Testis (tissue), 2 donors: ENCODE measurements at regions not wholly inside any gene's neighbourhood (a gene's known extent, or its start where the extent isn't known, plus 50 kb on each side); places are given as distances from the start of the nearest gene placed in this dataset.

Experiments
- POLR2A ChIP-seq: fragments of 450-650 bp; IDR thresholded peaks from one replicate; pipeline ENCODE4 v1.6.1; 2017; ENCODE audit warnings: antibody characterized with exemption, mild to moderate bottlenecking, moderate library complexity
- TF ChIP-seq, protein P1 (sequence below), 3 experiments: fragments of 450-650 bp in 2 of 3; fragments of 200-600 bp in 1 of 3; sonication (generic) in 1 of 3; IDR thresholded peaks; one replicate each; pipeline ENCODE4 v1.5.1; 2016 to 2019; ENCODE audit warnings: antibody characterized with exemption in 3 of 3, mild to moderate bottlenecking in 2 of 3, moderate library complexity in 1 of 3

DNA sequence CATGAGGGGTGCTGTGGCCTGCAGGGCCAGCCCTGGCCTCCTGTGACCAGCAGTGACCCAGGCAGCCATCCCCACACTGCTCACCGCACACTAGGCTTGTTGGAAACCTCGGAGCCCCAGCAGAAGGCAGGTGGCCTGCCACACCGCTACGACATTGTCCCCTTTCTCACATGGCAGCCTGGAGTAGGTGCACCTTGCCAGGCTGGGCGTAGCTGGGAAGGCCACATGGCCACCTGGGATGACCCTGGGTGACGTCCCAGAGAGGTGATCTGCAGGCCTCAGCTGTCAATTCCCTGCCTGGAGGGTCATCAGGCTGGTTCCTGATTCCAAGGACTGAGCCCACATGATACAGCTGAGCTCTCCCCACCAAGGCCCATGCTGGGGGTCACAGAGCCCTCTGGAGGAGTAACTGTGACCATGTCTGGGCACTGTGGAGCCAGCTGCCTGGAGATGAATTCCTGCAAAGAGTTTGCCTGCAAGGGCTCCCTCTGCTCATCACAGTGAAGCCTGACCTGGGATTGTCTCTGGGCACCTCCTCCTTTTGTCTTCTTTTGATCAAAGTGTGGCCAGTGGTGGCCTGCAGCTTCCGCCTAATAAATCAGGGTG is 119.6 kb upstream of the OTOS start:
- TF ChIP-seq POLR2A, result no peak
- TF ChIP-seq, protein P1, sequence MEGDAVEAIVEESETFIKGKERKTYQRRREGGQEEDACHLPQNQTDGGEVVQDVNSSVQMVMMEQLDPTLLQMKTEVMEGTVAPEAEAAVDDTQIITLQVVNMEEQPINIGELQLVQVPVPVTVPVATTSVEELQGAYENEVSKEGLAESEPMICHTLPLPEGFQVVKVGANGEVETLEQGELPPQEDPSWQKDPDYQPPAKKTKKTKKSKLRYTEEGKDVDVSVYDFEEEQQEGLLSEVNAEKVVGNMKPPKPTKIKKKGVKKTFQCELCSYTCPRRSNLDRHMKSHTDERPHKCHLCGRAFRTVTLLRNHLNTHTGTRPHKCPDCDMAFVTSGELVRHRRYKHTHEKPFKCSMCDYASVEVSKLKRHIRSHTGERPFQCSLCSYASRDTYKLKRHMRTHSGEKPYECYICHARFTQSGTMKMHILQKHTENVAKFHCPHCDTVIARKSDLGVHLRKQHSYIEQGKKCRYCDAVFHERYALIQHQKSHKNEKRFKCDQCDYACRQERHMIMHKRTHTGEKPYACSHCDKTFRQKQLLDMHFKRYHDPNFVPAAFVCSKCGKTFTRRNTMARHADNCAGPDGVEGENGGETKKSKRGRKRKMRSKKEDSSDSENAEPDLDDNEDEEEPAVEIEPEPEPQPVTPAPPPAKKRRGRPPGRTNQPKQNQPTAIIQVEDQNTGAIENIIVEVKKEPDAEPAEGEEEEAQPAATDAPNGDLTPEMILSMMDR (IDR thresholded peaks at IDR 0.05), result no peak
